Trophoblast cell (in vitro differentiated cells and primary cell): ENCODE measurements at regions not wholly inside any gene's neighbourhood (a gene's known extent, or its start where the extent isn't known, plus 50 kb on each side); places are given as distances from the start of the nearest gene placed in this dataset.

ENCODE experiments used
- DNase-seq, 2 donors: peaks; one replicate each; pipeline ENCODE4 v3.0.0-alpha.2; 2016
- H2AFZ ChIP-seq: 2 replicates; pipeline ENCODE4 v1.6.1; 2013; ENCODE audit warnings: low read length, moderate library complexity, mild to moderate bottlenecking; ENCODE audit not compliant: insufficient read depth, poor library complexity
- H2AK5ac ChIP-seq: 2 replicates; pipeline ENCODE4 v1.6.1; 2013; ENCODE audit warnings: mild to moderate bottlenecking, low read length
- H2BK120ac ChIP-seq: 2 replicates; pipeline ENCODE4 v1.6.1; 2013; ENCODE audit warnings: low read length, mild to moderate bottlenecking, moderate library complexity; ENCODE audit not compliant: insufficient read depth, poor library complexity
- H2BK12ac ChIP-seq: 2 replicates; pipeline ENCODE4 v1.6.1; 2013; ENCODE audit warnings: mild to moderate bottlenecking, low read length, moderate library complexity
- H2BK5ac ChIP-seq: 2 replicates; pipeline ENCODE4 v1.6.1; 2013; ENCODE audit warnings: low read length, low read depth, moderate library complexity, mild to moderate bottlenecking; ENCODE audit not compliant: poor library complexity
- H3K14ac ChIP-seq: 2 replicates; pipeline ENCODE4 v1.6.1; 2013; ENCODE audit warnings: mild to moderate bottlenecking, low read length
- H3K18ac ChIP-seq: 2 replicates; pipeline ENCODE4 v1.6.1; 2013; ENCODE audit warnings: mild to moderate bottlenecking, low read length
- H3K23ac ChIP-seq: 2 replicates; pipeline ENCODE4 v1.6.1; 2013; ENCODE audit warnings: low read length
- H3K27ac ChIP-seq: 2 replicates; pipeline ENCODE4 v1.5.1; 2013; ENCODE audit warnings: low read depth, mild to moderate bottlenecking, inconsistent platforms, low read length, moderate library complexity
- H3K27me3 ChIP-seq: 2 replicates; pipeline ENCODE4 v1.6.1; 2013; ENCODE audit warnings: inconsistent platforms, mild to moderate bottlenecking, low read length, moderate library complexity; ENCODE audit not compliant: insufficient read depth
- H3K36me3 ChIP-seq, 2 experiments: 1 replicate in 1 of 2; 2 replicates in 1 of 2; pipeline ENCODE4 v1.6.1; 2013; ENCODE audit warnings: low read length in 2 of 2, mild to moderate bottlenecking in 2 of 2, moderate library complexity in 1 of 2; ENCODE audit not compliant: insufficient read depth in 2 of 2, control insufficient read depth in 1 of 2
- H3K4ac ChIP-seq: 2 replicates; pipeline ENCODE4 v1.6.1; 2013; ENCODE audit warnings: low read depth, mild to moderate bottlenecking, low read length, moderate library complexity
- H3K4me1 ChIP-seq, 2 experiments: 1 replicate in 1 of 2; 2 replicates in 1 of 2; pipeline ENCODE4 v1.6.1; 2013; ENCODE audit warnings: low read length in 2 of 2, mild to moderate bottlenecking in 2 of 2, moderate library complexity in 1 of 2; ENCODE audit not compliant: insufficient read depth in 2 of 2, control insufficient read depth in 1 of 2
- H3K4me2 ChIP-seq: 2 replicates; pipeline ENCODE4 v1.6.1; 2013; ENCODE audit warnings: inconsistent platforms, mild to moderate bottlenecking, low read length, moderate library complexity
- H3K4me3 ChIP-seq: 2 replicates; pipeline ENCODE4 v1.5.1; 2013; ENCODE audit warnings: mild to moderate bottlenecking, low read depth, low read length, inconsistent platforms
- H3K79me1 ChIP-seq: one replicate; pipeline ENCODE4 v1.6.1; 2013; ENCODE audit warnings: low read length
- H3K79me2 ChIP-seq: 2 replicates; pipeline ENCODE4 v1.6.1; 2013; ENCODE audit warnings: low read length, mild to moderate bottlenecking; ENCODE audit not compliant: control insufficient read depth, insufficient read depth, poor library complexity
- H3K9ac ChIP-seq: 2 replicates; pipeline ENCODE4 v1.6.1; 2013; ENCODE audit warnings: mild to moderate bottlenecking, low read length
- H3K9me3 ChIP-seq: 2 replicates; pipeline ENCODE4 v1.6.1; 2013; ENCODE audit warnings: low read depth, mild to moderate bottlenecking, control low read depth, inconsistent platforms, low read length; ENCODE audit not compliant: insufficient read depth
- H4K12ac ChIP-seq: 2 replicates; pipeline ENCODE4 v1.6.1; 2013; ENCODE audit warnings: low read depth, mild to moderate bottlenecking, low read length, moderate library complexity
- H4K8ac ChIP-seq: 2 replicates; pipeline ENCODE4 v1.6.1; 2013; ENCODE audit warnings: low read depth, mild to moderate bottlenecking, low read length, moderate library complexity
- H4K91ac ChIP-seq: one replicate; pipeline ENCODE4 v1.6.1; 2013; ENCODE audit warnings: low read depth, mild to moderate bottlenecking, low read length, moderate library complexity
- WGBS: extraction: QIAGEN DNeasy Blood & Tissue Kit; methylation state at CpG from one replicate; pipeline ENCODE4 v1.1.7; 2013; ENCODE audit warnings: missing lambda C conversion rate; ENCODE audit not compliant: insufficient read length, insufficient coverage; ENCODE audit errors: extremely low coverage; 5-methylcytosine and 5-hydroxymethylcytosine counted together

GRCh38 chr13:73514208-73514607 is 455.4 kb downstream of the KLF5 start:
- H3K4me3 ChIP-seq, result no peak overlapping the region
- no peak overlapping the region for H3K9ac ChIP-seq
- no peak overlapping the region for H3K4me2 ChIP-seq
- no peaks in the 10 kb centered on the region for H3K4me1 ChIP-seq
- H3K27ac ChIP-seq, result no peak overlapping the region
- no peaks in the 10 kb centered on the region for H3K79me2 ChIP-seq
- H2BK12ac ChIP-seq, result no peak overlapping the region
- H3K27me3 ChIP-seq, result no peaks in the 10 kb centered on the region
- WGBS, result no CpG with 5 or more reads among the region's 2 CpGs
- no peak overlapping the region for H4K12ac ChIP-seq
- no peak overlapping the region for H2BK120ac ChIP-seq
- no peak overlapping the region for H3K14ac ChIP-seq
- no peaks in the 10 kb centered on the region for H3K9me3 ChIP-seq
- no peak overlapping the region for H2AK5ac ChIP-seq
- no peak overlapping the region for H2AFZ ChIP-seq
- no peak overlapping the region for H4K91ac ChIP-seq
- H3K79me1 ChIP-seq, result no peaks in the 10 kb centered on the region
- H2BK5ac ChIP-seq, result no peak overlapping the region
- no peak overlapping the region for H4K8ac ChIP-seq
- no peak overlapping the region for H3K18ac ChIP-seq
- DNase-seq, result no peak
- no peak overlapping the region for H3K23ac ChIP-seq
- no peak overlapping the region for H3K4ac ChIP-seq
- no peaks in the 10 kb centered on the region for H3K36me3 ChIP-seq

DNA sequence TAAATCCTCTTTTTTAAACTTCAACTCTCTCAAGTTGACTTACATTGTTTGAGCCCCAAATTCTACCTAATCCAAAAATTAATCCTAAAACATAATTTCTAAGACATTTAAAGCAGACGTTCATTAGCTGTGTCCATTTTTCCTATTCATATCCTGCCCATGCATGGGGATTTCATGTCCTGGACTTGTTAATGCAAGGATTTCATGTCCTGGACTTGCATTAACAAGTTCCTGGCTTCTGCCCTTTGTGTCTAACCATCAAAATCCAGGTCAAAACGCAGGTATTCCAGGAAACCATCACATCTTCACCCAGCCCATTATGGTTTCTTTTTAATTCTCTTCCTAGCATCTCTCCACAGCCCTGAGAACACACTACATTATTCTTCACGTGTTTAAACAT is 454.9 kb downstream of the KLF5 start:
- H3K14ac ChIP-seq, result no peak overlapping the region
- no peaks in the 10 kb centered on the region for H3K36me3 ChIP-seq
- H4K8ac ChIP-seq, result no peak overlapping the region
- no CpG with 5 or more reads among the region's 3 CpGs for WGBS
- no peak overlapping the region for H2BK12ac ChIP-seq
- no peak overlapping the region for H3K4ac ChIP-seq
- H3K79me2 ChIP-seq, result no peaks in the 10 kb centered on the region
- H4K12ac ChIP-seq, result no peak overlapping the region
- no peak overlapping the region for H3K27ac ChIP-seq
- no peak overlapping the region for H2AK5ac ChIP-seq
- H2BK120ac ChIP-seq, result no peak overlapping the region
- no peak overlapping the region for H4K91ac ChIP-seq
- no peak for DNase-seq
- no peak overlapping the region for H3K4me2 ChIP-seq
- no peak overlapping the region for H2BK5ac ChIP-seq
- no peak overlapping the region for H3K9ac ChIP-seq
- H3K4me1 ChIP-seq, result no peaks in the 10 kb centered on the region
- H3K4me3 ChIP-seq, result no peak overlapping the region
- no peak overlapping the region for H3K18ac ChIP-seq
- no peaks in the 10 kb centered on the region for H3K27me3 ChIP-seq
- no peak overlapping the region for H3K23ac ChIP-seq
- H2AFZ ChIP-seq, result no peak overlapping the region
- no peaks in the 10 kb centered on the region for H3K79me1 ChIP-seq
- no peaks in the 10 kb centered on the region for H3K9me3 ChIP-seq

- H2BK12ac ChIP-seq, result no peak overlapping the region
- H3K79me1 ChIP-seq, result no peaks in the 10 kb centered on the region
- H3K4me2 ChIP-seq, result no peak overlapping the region
- no peak overlapping the region for H3K14ac ChIP-seq
- H3K36me3 ChIP-seq, result no peaks in the 10 kb centered on the region
- no peak overlapping the region for H3K23ac ChIP-seq
- H3K18ac ChIP-seq, result no peak overlapping the region
- H3K4ac ChIP-seq, result no peak overlapping the region
- no peak overlapping the region for H4K12ac ChIP-seq
- no CpG with 5 or more reads among the region's 2 CpGs for WGBS
- no peak for DNase-seq
- H3K4me3 ChIP-seq, result no peak overlapping the region
- H3K27me3 ChIP-seq, result no peaks in the 10 kb centered on the region
- H3K27ac ChIP-seq, result no peak overlapping the region
- H4K8ac ChIP-seq, result no peak overlapping the region
- H3K79me2 ChIP-seq, result no peaks in the 10 kb centered on the region
- H2BK5ac ChIP-seq, result no peak overlapping the region
- no peak overlapping the region for H3K9ac ChIP-seq
- no peak overlapping the region for H2AK5ac ChIP-seq
- H3K9me3 ChIP-seq, result no peaks in the 10 kb centered on the region
- no peak overlapping the region for H2AFZ ChIP-seq
- H2BK120ac ChIP-seq, result no peak overlapping the region
- no peak overlapping the region for H4K91ac ChIP-seq
- H3K4me1 ChIP-seq, result no peaks in the 10 kb centered on the region
Observed at GRCh38 chr13:73508841-73509240, 450.0 kb downstream of the KLF5 start.

GRCh38 chr13:73505376-73505890 is 446.6 kb downstream of the KLF5 start:
- Histone ChIP-seq H4K8ac (no peak overlapping the region), H3K36me3 (no peaks in the 10 kb centered on the region), H2BK12ac (no peak overlapping the region), H3K23ac (no peak overlapping the region), H3K27ac (no peak overlapping the region), H3K4me3 (no peak overlapping the region), H3K9ac (no peak overlapping the region), H3K79me2 (no peaks in the 10 kb centered on the region), H3K4me1 (no peaks in the 10 kb centered on the region), H3K9me3 (no peaks in the 10 kb centered on the region), H3K4ac (no peak overlapping the region), H3K4me2 (no peak overlapping the region), H2AFZ (no peak overlapping the region), H2BK5ac (no peak overlapping the region), H4K12ac (no peak overlapping the region), H4K91ac (no peak overlapping the region), H3K27me3 (no peaks in the 10 kb centered on the region), H3K18ac (no peak overlapping the region), H2BK120ac (no peak overlapping the region), H3K79me1 (no peaks in the 10 kb centered on the region), H2AK5ac (no peak overlapping the region), H3K14ac (no peak overlapping the region)
- DNase-seq, result no peak
- no CpG with 5 or more reads among the region's 5 CpGs for WGBS
